ENCODE measurements at regions not wholly inside any gene's neighbourhood (a gene's known extent, or its start where the extent isn't known, plus 50 kb on each side); places are given as distances from the start of the nearest gene placed in this dataset.

DNA sequence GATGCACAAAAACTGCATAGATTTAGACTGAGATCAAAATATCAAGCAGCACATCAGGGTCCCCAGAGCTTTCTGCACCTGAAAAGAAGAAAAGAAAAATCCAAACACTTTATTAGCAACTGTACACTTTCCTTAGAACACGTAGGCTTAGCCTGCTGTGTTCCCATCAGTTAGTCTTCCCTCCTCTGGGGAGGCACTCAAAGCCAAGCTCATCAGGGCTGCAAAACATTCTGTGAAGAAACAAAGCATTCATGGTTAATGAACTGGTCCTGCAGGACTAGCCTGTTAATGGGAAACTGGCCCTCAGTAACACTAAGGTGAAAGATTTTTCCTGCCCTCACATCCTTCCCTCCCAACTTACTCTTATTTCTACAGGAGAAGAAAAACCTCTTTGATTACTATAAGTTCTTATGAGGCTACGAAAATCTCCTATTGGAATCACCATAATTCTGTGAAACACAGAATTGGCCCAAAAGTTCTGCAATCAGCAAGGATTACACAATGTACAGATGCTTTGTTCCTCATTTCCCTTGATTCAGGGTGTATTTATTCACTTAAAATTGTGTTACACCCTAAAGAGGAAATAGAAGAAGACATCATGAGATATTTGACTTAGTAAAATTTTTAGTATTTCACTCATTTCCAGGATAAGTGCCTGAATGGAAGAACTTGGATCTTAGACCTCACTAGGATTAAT, 901.0 kb upstream of the MAP3K7 start:
- FAIRE-seq = no peak

DNA sequence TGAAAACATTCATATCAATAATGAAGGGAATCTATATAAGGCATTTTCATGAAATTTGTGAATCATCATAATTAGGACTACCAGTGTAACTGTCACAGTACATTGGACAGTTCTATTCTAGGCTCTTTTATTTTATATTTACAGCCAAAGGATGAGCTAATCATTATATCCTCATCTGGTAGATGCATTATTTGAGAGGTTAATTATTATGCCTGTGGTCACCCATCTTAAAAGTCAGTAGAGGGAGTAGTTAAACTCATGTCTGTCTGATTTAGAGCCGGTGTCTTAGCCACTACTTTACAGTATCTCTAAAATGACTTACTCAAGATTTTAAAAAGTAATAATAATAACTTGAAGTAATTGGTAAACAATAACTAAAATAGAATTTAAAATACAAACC, 899.3 kb upstream of the MAP3K7 start:
- FAIRE-seq = no peak

DNA sequence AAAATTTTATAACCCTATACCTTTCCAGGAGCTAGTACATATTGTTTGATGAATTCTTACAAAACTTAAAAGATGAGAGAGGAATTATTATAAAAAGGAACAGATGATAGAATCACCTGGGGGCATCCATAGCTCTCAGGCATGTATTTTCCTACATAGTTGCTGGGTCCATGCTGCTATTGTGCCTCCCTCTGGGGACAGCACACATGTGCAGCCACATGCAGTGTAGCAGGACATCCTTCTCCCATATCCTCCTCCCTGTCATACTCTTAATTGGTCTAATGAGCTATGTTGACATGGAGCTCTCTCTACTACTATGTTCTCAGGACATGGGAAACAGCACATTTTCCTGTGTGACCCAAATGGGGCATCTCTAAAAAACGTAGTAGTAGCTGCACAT, 898.2 kb upstream of the MAP3K7 start:
- FAIRE-seq = no peak

DNA sequence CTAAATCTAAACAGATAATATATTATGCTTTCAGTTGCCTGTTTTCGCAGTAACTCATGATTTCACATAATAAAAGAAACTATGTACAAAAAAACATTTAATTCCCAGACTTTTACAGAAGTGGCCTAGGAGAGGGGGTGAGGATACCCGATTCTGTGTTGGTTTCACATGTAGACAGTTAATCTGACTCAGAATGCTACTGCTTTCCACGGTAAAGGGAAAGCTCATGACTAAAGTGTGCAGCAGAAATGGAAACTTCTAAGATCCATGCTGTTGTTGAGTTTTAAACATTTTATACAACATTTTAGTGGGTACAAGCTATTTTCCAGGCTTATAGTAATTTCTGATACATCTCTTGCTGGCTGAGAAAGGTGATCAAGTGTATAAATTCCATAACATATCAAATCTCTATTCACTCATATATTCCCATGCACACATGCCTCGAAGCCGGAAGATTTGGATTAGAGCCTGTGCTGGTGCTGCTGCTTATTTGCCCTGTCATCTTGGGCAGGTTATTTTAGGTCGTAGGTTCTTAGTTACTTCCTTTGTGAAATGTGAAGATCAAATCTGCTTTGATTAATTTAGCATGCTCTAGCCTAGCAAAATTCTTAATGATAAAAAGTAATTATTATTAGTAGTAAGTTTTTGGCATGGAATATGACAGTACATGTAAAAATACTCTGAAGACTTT, 896.7 kb upstream of the MAP3K7 start:
- no peak for FAIRE-seq

DNA sequence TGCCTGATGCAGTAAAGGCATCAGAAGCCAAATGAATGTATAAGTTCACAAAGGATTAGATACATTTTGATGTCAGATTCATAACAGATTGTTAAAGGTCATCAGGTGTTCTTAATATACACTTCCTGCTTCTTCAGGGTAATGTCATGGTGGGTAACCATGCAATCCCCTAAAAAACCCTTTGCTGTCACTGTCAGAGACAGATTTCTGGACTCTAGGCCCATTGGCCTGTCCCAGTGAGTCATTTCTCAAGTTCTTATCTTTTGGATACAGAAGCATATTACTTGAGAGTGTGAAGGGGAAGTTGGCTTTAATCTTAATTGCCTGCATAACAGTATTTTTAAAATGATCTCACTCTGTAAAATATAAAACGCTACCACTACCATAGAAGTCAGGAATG, 895.6 kb upstream of the MAP3K7 start:
- FAIRE-seq = no peak

DNA sequence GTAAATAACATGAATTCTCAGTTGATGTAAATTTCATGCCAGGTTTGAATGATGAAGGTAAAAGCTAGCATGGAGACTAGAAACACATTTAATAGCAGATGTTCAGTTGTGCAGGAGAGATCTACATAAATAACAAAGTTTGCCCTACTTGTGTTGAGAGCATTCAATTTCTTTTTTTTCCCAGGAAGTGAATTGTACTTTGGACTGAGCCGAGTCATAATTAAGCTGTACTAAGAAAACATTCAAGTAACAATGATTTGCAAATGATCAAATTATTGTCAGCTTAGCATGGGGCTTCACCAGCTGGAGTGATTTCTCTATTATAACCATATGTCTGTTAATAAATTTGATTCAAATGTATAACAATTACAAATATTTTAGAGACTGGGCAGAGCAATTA, 893.5 kb upstream of the MAP3K7 start:
- FAIRE-seq = no peak

DNA sequence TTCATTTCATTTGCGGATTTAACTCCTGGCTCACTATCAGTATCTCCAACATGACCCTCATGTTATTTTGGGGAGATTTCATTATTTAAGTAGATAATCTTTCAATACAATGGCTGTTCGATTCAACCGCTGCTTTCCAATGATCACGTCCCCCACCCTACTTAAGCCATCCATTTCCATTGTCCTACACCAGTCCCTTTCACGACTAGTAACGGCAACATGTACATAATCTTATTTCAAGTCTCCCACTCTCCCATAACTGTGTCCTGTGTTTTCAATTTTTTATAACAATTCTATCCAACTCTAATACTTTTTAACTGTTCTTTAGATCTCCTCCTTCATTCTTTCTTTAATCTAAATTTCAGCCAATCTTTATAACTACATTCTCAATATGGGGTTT, 890.8 kb upstream of the MAP3K7 start:
- FAIRE-seq = no peak

DNA sequence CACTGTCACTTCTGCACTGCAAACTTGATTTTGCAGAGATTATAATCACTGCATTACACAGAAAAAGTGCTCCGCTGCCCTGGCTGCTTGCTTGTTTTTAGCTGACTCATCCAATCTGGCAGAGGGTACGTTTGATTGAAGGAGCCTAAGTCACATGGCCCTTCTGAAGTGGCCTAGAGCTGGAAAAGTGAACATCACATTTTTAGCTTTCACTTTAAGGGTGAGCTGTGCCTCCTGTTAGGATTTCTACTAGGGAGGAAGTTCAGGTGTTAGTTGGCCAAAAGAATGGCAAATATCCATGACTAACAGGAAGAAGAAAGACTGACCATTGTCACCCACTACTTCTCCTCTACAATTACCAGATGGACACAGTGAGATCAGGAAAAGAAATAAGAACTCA, 889.1 kb upstream of the MAP3K7 start:
- FAIRE-seq = no peak

DNA sequence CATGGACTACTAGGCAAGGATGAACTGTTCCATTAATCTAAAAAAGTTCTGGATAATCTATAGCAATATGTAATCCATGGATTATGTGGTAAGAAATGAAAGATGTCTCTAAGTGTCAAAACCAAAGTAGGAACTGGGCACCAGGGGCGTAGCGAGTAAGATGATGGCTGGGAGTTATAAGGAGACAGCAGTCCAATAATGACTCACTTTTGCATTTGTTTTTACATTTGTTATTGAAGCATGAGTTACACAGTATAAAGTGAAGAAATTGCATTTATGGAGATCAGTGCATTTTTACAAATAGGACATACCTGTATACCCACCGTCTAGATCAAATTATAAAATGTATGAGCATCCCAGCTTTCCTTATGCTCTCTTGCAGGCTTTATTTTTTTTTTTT, 878.5 kb upstream of the MAP3K7 start:
- no peak for FAIRE-seq

DNA sequence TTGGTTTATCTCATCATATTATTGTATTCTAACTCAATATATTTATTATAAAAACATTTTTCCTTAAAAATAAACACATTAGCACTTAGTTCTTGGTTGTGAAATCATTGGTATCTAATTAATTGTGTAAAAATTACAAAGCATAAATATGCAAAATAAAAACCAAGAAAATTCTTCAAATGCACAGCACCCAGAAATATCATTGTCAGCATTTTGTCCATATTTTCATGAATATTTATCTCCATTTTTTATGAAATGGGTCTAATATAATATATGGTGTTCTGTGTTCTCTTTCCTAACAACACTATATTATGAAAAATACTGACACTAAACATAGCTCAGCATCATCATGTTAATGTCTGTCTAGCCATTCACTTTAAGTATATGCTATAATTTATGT, 877.8 kb upstream of the MAP3K7 start:
- FAIRE-seq = no peak

DNA sequence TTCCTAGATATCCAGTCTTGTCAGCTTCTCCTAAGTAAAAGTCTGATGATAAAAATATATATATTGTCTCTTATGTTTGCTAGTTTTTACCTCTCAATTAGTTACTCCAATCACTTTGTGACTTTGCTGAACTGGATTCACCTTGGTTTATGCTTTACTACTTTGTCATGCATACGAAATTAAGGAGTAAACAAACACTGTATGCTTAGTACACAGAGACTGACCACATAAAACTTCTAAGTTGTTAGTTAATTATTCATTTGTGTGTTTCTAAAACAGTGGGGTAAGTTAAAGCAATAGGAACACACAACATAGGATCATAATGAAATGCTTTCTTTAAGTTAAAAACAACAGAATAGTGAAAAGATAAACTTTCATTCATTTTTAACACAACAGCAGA, 877.3 kb upstream of the MAP3K7 start:
- no peak for FAIRE-seq

DNA sequence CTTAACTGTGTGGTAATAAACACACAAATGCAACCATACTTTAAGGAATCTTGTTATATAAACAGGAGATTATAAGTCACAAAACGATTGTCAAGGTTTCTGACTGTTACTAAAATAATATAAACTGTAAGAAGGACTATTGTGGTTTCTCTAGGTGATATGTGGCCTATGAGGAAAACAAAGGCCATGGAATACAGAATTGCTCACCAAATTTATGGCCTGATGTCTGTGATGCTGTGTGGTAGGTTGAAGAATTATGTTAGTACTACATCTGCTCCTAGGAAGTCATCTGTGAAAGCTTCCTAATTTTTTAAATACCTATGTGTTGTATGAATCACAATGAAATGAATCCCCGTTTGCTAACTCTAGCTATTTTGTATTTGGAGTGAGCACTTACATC, 875.4 kb upstream of the MAP3K7 start:
- FAIRE-seq = no peak

DNA sequence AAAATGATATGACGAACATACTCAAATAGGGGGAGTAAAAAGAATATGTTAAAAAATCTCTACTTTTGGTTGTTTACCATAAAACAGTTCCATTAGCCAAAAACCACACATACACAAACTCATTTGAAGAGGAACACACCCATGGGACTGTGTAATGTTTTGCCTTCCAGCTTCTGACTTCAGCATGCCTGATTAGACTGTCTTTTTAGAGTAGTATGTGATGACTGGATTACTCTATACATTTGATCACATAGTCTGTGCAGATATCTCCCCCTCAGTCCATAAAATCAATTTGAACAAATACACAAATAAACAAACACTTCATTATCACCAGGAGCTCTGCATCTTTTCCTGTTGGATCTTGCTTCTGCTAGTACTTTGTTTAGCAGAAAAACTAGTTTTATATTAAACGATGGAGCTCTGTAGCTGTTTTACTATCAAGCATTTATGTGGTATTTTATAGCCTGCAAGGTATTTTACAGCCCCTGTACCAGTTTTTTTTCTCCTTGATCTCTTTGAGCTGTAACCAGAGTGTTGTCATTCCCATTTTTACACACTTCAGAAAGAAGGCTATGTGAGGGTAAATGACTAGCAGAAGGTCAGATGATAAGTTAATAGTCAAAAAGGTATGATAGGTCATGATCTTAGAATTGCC, 866.5 kb upstream of the MAP3K7 start:
- FAIRE-seq = no peak

DNA sequence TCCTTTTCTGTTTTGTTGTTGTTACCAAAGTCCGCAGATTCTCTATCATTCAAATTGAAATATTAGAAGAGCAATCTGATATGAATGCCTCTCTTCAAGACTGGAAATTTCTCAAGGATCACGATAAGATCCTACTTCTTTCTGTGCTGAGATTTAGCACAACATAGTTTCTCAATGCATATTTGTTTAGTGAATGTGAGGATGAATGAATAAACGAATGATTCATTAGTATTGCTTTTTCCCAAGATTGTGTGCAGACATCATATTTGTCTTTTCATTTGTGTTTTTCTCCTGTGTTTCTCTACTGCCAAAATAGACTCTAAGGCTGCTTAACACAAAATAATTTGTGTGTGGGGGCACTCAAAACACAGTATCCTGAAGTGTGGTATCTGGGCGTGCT, 862.7 kb upstream of the MAP3K7 start:
- FAIRE-seq = no peak

DNA sequence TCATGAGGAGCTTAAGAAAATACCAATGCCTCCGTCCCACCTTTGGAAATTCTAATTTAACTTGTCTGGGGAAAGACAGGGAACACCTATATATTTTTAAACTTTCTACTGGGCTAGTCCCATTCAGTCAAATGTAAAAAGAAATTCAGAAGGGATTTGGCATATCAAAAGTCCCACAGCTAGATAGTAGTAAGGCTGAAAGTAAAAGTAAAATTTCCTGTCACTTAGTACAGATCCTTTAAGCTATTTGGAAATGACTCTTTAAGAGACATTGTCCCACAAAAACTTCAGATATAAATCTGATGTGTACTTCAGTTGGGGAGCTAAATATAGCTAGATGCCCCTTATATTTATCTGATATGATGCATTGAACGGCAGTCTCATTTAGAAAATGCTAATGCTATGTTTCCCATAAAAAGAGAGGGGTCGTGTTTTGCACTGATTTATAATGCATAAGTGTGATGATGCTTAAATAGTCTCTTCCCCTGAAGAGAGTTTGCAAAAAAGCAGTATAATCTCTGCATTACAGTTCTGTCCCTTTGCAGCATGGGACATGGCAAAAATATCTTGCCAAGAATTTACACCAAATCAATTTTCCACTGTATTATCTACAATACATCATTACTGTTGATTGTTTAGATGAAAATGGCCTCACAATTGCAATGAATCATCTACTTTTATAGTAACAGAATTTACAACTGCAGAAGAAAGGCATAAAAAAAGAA, 860.8 kb upstream of the MAP3K7 start:
- FAIRE-seq = no peak

DNA sequence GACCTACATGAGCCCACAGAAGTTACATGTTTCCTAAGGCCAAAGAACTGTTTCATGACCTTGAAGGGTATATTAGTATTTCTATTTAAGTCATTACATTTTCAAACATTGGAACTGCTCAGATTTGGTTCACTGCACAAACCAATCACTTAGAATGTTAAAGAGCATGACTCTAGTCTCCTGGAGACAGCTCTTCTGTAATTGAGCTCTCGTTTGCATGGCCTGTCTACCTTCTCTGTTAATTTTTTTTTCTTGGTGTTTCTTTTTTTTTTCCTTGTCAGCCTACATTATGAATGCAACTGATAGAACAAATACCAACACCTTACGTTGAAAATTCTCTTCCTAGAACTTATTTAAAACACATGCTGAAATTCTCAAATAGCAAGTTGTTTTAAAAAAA, 860.2 kb upstream of the MAP3K7 start:
- no peak for FAIRE-seq

DNA sequence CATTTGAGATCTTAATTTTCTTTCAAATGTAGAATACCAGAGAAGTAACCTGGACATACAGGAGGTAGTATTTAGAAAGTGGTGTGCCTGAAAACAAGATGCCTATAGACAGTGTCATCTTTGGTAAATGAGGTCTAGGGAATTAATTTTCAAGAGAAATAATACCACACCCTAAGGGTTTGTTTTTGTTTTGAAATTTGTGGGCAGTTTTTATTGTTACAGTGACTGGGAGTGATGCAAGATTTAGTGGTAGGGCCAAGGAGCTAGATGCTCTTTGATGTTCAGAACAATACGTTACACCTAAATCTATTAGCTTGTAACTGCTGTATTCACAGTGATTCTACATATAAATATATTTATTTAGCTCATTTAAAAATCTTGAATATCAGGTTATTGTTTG, 856.5 kb upstream of the MAP3K7 start:
- no peak for FAIRE-seq

DNA sequence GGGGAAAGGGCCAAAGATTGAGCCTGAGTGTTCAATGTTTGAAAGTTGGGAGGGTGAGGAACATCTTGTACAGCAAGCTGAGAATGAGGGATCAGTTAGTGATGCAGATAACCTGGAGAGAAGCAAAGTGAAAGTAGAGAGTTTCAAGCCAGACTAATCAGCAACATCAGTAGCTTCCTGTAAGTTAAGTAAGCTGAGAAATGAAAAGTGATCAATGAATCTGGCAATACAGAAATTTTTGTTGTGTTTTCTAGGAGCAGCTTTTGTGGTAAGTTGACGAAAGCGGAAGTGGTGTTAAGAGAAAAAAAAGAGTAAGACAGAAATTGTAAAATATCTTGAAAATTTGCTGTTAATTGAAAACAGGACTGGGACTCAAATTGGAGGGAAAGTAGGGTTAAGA, 855.5 kb upstream of the MAP3K7 start:
- FAIRE-seq = no peak

DNA sequence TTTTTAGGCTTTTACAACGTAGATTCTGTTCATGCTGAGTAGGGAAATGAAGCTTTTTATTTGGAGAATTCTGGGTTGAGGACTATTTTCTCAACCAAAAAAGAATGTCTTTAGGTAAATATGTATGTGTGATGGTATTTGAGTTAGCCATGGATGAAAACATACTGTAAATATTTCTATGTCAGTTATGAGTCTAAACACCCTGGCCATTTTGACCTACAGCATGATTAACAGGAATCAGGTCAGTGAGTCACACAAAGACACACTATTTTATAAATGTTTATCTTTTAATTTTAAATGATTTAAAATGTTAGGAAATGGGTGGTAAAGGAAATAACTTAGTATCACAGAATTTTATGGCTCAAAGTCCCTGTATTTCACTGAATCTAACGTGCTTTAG, 851.7 kb upstream of the MAP3K7 start:
- FAIRE-seq = no peak

DNA sequence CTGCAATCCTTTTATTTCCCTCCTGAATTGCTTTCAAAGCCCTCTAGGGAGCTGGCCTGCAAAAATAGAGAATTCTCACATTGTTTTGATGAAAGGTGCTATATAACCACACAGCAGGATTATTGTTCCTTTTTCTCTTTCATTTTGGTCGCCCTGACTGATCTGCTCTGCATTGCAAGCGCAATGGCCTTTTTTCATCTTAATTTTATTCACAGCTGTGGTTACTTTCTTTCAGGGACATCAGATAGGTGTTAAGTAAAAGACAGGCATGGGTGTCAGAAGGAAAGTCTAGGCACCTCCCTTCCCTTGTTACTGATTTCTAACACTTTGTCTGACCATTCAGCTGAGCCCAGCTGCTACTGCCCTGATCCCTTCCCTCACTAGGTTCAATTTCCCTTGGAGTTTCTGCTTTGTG, 850.5 kb upstream of the MAP3K7 start:
- no peak for FAIRE-seq

DNA sequence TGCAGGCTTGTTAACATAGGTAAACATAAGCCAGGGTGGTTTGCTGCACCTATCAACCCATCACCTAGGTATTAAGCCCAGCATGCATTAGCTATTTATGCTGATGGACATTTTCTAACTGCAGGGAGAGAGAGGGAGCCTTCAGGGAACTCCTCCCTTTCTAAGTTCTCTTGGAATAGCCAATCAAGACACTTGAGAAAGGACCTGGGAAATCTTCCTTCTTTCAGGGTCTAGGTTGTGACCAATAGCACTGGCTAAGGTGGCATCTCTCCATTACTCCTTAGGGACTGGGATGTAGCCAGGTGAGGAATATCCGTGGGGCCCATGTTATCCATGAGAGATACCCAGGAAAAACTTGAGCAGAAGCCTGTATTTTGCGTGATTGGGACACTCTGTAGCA, 849.6 kb upstream of the MAP3K7 start:
- FAIRE-seq = no peak

DNA sequence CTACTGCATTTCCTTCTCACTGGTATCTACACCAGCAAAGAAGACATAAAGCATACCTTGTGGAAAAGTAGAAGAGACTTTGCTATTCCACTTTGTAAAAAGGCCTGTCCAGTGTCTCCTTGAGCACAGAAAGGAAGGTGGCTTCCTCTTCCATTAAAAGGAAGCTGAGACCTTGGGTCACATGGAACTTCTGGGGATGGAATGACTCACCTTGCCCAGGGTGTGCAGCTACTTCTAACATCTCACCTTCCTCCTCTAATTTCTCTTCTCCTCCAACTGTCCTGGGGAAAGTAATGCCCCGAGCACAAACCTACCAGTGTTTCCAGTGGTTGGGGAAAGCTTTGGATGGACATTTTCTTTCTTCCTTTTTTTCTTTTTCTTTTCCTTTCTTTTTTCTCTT, 848.8 kb upstream of the MAP3K7 start:
- FAIRE-seq = no peak

DNA sequence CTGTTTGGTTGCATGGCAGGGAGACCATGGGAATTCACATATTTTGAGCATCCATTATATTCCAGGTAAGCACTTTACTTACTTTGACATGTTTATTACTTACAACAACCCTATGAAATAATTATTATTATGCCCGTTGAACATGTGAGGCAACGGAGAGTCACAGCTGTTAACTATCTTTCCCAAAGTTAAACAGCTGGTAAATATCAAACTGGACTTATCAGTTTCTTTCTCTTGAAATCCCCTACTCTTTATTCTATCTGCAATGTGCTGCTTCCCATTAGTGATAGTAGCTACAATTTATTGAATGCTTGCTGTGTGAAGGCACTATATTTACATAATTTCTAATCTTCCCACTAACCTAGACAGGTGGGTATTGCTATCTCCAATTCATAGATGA, 847.7 kb upstream of the MAP3K7 start:
- FAIRE-seq = no peak

Data from TTC549 (cell line).